Fibroblast of skin of left quadriceps (primary cell): ENCODE measurements at regions not wholly inside any gene's neighbourhood (a gene's known extent, or its start where the extent isn't known, plus 50 kb on each side); places are given as distances from the start of the nearest gene placed in this dataset.

ENCODE experiments used
- DNase-seq, 2 experiments: peaks; one replicate each; pipeline ENCODE4 v3.0.0-alpha.2; 2013; ENCODE audit warnings: low read depth in 2 of 2

DNA sequence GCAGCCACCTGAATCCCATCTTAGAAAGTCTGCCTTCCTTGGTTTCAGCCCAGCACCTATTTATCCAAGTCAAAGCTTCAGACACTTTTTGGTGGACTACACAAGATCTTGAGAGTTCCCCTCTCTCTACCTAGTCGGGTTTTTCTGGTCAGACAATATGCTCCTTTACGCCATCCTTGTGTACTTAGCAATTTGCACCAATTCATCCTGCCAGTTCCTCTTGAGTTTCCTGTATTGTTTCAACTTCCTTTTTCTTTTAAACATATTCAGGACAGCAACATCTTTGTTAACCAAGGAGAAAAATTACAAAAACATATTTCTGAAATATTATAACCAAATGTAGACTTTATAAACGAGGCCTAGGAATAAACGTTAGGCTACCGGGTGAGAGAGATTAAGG lies 368.2 kb upstream of the CADM1 start:
- DNase-seq = no peak

DNA sequence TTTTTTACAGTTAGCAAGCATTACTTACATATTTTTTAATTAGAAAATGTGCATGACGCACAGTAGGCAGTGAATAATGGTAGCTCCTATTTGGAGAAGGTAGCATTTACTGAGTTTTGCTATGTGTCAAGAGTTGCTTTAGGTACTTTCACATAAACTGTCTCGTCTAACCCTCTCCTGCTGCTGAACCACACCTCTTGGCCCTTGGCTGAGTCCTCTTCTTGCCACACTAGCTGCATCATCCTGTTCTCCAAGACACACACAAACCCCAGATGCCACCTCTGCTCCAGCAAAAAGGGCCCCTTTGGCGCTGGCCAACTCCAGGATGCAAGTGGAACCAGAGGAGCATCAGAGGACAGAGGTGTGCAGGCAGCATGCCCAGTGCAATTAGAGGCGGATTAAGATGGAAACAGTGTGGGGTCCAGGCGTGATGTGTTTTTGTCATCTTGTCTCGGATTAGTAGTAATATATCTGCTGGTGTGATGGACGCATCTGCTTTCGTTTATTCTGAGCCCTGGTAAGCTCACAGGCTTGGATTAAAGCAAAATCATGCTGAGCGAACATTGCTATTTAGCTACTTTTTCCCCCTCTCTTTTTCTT lies 367.0 kb upstream of the CADM1 start:
- no peak for DNase-seq

DNA sequence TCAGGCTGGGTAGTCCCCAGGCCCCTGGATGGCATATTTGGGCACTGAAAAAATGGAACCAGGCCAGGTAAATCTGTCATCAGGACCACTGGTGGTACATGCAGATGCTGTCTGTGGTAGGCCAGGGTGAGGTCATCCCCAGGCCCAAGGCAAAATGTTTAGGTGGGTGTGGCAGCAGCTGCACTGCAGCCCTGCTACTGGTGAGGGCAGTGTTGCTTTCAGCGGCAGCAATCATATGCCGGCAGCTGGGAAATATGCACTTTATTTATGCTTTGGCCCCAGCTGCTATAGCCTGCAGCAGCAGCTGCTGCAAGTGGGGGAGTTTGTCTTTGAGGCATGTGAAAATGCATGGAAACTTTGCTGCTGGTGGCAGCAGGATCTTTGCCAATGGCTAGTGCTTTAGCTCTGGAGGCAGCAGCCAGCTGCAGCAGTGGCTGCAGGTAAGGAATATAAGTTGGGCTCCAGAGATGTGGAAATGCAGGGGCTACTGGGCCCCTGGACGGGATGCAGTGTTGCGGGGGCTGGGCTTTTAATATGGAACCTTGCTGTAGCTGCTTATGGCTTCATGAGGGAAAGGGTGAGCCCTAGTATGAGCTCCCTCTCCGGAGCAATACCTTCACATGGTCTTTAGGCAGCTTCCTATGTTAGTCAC lies 365.7 kb upstream of the CADM1 start:
- DNase-seq = peak; percentile 8 to 15

DNA sequence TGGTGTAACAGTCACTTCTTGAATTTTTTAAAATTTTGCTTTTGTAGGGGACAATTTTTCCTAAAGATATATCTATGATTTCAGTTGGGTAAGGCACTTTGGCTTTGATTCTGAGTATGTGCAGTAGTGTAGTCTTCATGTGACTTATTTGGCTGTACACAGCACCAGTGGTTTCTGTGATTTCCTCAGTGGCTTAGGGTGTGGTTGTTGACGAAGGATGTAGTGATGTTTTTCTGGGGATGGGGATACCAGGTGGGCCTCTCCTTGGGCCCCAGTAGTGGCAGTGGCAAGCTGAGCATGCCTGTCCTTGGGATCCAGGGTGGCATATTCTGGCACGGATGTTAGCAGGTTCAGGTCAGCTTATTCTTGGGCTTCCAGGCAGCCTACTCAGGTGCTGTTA lies 364.9 kb upstream of the CADM1 start:
- DNase-seq = no peak

DNA sequence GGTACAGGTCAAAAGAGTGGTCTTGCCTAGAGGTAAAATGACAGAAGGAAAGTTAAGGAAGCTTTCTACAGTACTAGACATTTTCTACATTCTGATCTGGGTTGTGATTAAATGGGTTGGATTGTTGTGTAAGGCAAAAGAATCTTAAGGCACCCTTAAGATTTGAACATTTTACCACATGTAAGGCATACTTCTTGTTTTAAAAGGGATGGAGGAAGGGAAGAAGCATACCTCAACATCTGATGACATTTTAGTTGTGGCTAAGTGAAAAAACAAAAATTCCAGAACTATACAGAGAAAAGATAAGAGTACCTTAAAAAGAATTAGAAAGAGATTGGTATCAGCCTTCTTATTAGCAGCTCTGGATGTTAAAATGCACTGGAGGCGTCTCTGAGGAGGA lies 356.0 kb upstream of the CADM1 start:
- no peak for DNase-seq

DNA sequence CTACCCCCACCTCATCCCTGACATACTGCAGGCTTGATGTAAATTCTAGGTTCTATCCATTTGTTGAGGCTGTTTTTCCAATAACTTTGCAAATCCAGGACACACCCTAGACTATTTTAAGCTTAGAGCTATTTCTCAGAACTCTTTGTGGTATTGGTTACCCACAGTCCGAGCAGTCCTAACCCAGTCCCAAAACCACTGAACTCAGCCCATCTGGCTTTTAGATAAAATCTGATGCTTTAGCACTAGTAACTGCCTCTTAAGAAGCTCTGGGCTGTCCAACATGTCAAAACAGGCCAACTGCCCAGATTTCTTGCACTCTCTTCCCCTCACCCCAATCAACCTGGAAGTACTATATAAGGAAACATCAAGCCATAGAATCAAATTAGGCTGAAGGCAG lies 344.4 kb upstream of the CADM1 start:
- no peak for DNase-seq

DNA sequence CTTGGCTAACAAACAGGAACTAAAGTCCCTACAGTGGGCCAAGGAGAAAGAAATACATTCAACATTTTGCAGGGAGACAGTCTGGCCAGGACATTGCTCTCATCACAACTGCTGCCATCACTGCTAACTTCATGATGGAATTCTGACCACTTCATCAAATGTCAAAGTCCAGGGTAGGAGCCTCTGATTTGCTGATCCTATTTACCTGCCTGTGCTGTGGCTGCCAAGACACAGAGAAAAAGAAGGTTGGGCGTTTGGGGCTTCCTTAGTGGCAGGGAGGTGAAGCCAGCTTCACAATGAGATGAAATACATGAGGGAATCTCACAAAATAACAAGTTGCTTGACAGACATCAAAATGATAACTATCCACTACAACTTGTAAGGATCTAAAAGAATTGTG lies 343.9 kb upstream of the CADM1 start:
- DNase-seq = no peak

DNA sequence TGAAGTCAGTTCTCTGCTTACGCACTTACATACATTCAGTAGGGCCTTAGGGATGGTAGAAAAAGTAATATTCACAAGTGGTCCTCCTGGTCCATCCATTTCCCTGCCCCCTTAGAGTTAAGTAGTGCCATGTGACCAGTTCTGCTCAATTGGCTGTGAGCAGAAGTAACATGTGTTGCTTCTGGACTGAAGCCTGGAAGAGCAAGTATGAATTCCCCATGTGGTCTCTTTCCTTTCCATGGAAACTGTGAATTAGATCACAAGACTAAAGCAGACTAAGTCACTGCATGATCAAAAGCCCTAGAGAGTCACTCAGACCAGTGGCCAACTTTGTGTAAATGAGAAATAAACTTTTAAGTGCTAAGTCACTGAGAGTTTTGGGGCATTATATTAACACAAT lies 341.7 kb upstream of the CADM1 start:
- no peak for DNase-seq

DNA sequence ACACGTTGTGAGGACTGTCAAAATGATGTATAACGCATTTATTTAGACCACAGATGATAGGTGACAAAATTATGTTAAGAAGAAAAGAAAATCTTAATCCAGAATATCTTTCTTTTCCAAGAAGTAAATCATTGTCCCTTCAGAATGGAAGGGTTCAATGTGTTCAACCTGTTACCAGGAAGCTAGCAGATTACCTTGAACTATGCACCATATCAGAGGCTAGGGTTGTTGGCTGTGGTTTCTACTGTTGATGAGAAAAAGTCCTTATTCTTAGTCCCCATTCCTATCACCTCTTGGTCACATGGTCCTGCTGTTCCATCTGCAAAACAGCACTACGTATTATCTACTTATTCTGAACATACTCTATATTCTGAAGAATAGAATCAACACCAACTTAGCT lies 339.5 kb upstream of the CADM1 start:
- DNase-seq = no peak

DNA sequence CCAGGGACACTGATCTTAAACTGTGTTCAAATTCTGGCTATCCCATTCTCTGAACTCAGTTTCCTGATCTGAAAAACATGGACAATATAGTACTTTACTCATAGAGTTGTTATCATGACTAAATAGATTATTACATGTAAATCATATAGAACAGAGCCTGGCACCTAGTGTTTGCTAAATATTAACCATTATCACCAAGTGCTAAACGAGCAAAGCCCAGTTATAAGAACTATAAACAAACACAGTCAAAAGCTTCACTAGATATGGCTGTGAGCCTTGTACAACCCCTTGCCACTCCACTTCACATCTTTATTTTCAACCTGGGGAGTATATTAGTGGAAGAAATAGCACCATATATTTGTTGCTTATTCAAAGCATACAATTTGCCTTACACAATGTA lies 338.9 kb upstream of the CADM1 start:
- DNase-seq = no peak

DNA sequence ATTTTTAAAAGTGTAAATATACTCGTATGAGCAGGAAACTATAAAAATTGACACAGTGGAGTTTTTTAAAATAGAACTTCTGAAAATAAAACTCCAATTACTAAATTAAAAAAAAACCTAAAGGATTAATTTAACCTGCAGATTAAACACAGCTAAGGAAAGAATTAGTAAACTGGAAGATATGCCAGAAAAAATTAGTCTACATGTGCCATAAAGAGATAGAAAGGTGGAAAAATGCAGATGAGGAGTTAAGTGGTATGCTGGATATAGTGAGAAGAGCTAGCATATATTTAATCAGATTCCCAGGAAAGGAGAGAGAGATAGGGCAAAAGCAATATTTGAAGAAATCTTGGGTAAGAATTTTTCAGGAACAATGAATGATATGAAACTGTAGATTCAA lies 315.8 kb upstream of the CADM1 start:
- DNase-seq = no peak

DNA sequence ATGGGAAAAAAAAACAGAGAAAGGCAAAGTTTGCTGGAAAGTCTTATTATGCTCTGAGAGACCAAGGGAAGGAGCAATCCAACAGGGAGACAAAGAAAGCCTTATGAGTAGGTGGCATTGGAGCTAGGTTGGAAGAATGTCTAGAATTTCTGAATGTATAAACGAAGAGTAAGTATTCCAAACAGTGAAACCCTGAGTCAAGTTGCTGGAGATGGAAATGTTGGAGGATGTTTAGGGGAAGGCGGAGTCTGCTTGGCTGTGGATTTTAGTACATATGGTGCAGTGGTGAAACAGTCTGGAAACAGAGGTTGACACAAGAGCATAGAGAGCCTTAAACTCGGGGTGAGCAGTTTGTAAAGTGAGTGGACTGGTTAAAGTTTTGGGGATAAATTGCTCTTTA lies 314.8 kb upstream of the CADM1 start:
- no peak for DNase-seq

DNA sequence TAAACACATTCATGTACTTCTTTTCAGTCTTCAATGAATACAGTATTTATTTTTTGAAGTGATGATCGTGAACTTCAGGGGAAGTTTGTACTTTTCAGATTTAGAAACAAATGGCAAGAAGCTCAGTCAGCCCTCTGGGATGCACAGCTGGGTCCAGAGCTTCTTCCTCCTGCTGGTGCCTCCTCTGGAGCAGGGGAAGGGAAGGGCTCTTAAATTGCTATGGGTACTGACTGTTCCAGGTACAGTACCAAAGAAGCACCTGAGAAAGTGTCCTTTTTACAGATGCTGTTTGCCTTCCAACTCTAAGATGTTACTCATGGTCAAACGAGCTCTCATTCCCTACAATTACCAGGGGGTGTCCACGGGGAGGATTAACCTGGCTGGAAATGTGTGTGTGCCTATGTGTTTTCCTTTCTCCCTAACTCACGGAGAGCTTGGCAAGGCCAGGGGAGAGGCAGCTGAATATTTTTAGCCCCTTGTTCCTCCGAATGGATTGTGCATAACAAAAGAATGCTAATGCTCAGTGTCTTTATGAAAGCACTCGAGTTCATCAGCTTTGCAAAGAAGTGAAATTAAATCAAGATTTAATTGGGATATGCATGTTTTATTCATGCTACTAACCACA lies 313.7 kb upstream of the CADM1 start:
- DNase-seq = no peak

DNA sequence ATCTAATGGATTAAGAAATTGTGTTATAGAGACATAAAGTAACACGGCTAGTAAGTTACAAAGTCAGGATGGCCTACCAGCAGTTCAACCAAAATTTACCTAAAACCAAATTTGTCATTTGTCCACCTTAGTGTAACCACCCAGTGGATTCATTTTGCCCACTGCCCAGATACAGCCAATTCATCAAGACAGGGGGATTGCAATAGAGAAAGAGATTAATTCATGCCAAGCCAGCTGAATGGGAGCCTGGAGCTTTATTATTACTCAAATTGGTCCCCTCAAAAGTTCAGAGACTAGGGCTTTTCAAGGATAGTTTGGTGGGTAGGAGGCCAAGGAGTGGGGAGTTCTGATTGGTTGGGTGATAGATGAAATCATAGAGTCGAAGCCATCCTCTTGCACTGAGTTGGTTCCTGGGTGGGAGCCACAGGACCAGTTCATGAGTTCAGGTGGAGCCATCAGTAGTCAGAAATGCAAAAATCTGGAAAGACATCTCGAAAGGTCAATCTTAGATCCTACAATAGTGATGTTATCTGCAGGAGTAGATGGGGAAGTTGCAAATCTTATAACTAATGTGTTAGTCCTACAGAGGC lies 304.2 kb upstream of the CADM1 start:
- DNase-seq = no peak

DNA sequence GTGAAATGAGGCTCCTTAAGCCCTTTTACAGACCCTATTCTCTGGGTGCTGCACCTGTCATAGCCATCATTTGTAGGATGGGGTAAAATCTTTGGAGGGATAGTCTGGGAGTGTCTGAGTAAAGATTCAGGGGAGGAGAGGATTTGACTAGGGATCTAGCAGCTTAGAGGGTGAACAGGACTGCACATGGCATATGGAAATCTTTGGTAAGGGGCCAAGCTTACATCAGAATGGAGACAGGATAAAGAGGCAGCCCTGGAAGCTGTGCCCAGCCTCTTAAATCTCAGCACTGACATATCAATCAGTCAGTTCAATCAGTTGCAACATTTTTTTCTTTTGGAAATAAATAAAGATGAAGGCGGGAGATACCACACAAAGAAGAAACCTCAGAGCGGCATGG lies 301.8 kb upstream of the CADM1 start:
- no peak for DNase-seq

DNA sequence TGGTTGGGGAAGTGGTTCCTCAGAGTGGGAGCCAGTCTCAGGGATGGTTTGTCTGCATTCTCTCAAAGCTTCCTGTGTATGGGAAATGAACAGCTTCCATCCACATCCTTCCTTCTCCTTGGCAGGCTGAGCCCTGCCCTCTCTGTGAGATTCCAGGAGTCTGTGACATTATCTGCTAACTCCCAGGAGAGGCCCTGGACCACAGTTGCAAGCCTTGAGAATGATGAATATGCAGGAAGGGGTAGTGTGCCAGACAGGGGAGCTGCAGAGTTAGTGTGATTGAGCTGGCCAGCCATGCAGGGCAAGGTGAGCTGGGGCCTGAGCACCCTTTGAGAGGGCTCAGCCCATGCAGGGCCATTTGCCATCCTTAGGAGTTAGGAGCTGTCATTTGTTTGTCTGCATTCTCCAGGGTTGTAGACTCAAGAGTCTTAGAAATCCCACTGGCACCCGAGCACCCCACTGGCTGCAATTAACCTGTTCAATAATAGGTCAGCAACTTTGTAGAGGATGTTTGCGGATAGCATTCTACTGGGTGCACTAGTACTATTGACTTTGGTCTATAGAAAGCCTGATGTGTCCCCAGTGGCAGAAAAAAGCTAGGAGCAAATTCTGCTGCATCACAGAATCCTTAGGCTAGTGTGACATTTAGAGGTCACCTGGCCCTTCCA lies 299.0 kb upstream of the CADM1 start:
- DNase-seq = no peak

DNA sequence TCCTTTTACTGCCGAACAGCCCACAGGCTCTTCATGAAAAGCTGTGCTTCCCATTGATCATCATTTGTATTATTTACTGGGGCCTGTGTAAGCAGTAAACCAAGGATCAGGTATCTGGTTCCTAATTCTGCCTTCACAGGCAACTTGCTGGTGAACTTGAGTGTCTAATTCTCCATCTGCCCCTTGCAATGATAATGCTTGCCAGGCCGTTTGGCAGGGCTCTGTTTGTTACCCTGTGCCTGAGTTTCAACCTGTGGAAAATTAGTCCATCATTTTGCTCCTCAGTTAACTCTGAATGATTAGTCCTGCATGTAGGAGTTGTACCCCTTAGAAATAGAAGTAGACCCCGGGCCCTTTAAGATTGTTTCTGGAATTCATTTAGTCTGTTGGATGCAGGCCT lies 298.4 kb upstream of the CADM1 start:
- DNase-seq = no peak

DNA sequence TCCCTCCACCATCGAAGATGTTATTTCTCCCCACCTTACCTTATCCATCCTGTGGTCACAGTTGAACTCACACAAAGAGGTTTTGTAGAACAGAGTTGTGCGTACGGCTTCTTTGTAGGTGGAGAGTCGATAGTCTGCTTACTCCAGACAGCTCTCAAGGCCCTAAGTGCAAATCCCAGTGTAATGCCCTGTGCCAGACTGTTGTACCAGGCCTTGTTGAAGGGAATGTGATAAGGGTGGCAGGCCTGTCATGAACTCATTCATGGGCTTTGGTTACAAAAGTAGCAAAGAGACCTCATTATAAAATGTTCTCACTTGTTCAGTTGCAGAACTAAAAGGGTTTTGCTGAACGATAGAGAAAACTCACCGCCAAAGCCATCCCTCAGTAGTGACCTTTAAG lies 288.7 kb upstream of the CADM1 start:
- DNase-seq = no peak

DNA sequence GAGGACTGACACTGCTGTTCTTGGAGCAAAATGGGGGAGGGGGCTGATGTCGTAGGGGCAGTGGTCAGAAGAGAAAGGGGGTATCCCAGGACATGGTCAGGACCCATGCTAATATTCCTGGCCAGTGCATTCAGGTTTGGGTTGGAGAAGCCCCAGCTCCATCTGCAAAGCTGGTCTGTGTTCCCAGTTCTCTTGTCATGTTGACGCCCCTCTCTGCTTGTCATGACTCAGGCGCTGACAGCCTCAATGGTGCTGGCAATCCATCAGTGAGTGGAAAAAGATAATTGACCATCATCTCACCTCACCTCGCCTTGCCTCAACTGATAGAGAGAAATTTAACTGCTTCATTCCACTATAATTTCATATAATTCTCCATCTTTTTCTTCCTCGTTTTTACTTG lies 283.1 kb upstream of the CADM1 start:
- DNase-seq = no peak

DNA sequence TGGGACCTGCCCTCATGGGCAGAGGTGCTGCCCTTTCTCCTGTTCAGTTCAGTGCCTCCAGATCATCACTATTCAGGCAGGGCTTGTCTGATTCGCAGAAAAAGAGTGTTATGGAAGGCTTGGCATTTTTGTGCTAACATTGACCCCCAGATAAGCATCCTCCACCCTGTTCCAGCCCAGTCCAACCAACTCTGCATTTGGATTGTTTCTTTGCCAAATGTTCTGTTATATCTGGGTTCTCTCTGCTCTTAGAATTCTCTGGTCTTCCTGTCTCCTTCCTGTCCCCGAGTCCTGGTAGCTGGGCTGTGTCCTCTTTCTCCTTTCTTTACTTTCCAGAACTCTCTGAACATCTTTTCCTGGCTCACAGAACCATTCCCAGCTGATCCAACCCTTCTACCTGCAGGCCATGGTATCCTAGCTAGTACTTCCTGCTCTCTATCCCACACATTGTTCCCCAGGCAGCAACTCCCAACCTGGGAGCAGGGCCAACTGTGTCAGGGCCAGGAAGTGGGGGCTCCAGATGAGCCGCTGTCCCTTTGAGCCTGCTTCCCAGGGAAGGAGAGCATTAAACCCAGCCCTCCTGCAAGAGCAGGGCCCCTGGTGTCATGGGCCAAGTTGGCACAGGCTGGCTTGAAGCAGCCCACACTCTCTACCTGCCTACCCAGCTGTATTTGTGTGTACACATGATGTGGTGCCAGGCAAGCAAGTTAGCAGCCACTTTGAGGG lies 280.7 kb upstream of the CADM1 start:
- no peak for DNase-seq

DNA sequence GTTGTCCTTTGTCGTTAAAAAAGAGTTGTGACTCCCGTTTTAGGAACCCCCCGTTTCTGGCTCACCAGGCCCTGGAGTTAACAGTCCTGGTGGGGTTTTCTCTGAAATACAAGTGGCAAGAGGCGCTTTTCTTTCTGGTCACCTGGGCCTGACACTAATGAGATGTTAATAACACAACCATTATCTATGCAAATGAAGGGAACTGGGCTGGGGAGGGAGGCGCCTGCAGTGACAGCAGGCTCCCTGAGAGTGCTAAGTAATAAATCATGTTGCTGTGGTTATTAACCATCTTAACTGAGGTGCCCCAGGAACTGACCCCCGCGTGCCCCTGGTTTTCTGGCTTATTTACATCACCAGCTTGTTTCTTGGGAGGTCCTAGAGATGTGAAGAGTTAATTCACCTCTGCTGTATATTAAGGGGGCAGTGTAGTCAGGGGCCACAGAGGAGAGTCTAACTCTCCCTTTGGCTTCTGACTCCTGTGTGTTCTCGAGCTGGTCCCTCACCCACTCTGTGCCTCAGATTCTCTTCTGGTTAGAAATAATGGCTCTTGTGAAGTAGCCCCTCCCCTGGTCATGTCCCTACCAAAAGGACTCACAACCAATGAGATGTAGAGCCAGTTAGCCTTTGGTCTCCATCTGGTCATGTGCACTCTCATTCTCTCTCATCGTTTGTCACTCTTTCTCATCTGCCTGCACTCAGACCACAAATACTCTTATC lies 276.6 kb upstream of the CADM1 start:
- no peak for DNase-seq
